Epithelial cell of esophagus (primary cell): ENCODE measurements at regions not wholly inside any gene's neighbourhood (a gene's known extent, or its start where the extent isn't known, plus 50 kb on each side); places are given as distances from the start of the nearest gene placed in this dataset.

Source experiments
- DNase-seq: peaks from one replicate; pipeline ENCODE4 v3.0.0; 2010; ENCODE audit warnings: low read depth
- H3K4me3 ChIP-seq: 2 replicates; pipeline ENCODE4 v1.5.1; 2011; ENCODE audit warnings: mild to moderate bottlenecking, low read length, control low read depth
- CTCF ChIP-seq: IDR thresholded peaks from 2 replicates; pipeline ENCODE4 v1.5.1; 2011; ENCODE audit warnings: low read depth, mild to moderate bottlenecking, low read length, control low read depth, inconsistent platforms; ENCODE audit not compliant: insufficient read depth; ENCODE audit errors: missing control alignments

DNA sequence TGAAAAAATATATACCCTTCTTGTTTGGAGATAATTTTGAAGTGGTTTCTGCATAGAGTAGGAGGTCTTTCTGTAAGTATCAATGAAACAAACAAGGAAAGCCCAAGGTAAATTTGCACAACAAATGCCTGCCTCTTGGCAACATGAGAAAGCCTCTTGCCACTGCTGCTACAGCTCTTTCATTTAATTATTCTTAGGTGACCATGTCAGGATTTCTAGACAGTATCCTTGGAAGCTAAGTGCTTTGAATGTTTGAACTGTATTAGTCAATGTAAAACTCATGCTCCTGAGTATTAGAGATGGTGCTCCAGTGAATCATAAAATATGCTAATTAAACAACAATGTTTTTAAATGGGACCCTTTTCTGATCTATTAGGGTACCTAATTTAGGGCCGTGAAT lies 81.2 kb upstream of the ITGB1 start:
- DNase-seq: no peak
- TF ChIP-seq CTCF: no peak

DNA sequence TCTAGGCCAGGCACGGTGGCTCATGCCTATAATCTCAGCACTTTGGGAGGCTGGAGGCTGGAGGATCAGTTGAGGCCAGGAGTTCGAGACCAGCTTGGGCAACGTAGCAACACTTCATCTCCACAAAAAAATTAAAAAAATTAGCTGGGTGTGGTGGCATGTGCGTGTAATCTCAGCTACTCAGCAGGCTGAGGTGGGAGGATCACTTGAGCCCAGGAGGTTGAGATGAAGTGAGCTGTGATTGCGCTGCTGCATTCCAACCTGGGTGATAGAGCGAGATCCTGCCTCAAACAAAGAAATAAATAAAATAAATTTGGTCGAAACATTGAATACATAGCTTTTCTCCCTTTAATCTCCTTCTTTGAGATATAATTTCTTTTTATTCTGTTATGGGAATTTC lies 80.6 kb upstream of the ITGB1 start:
- no peak overlapping the region for H3K4me3 ChIP-seq
- TF ChIP-seq CTCF: no peak
- DNase-seq: no peak

More for the DNA sequence above, 81.2 kb upstream of the ITGB1 start:
- H3K4me3 ChIP-seq: no peak overlapping the region

- no peak overlapping the region for H3K4me3 ChIP-seq
- no peak for TF ChIP-seq CTCF
- DNase-seq: no peak
Observed at GRCh38 chr10:33037726-33038125, 79.7 kb upstream of the ITGB1 start.

DNA sequence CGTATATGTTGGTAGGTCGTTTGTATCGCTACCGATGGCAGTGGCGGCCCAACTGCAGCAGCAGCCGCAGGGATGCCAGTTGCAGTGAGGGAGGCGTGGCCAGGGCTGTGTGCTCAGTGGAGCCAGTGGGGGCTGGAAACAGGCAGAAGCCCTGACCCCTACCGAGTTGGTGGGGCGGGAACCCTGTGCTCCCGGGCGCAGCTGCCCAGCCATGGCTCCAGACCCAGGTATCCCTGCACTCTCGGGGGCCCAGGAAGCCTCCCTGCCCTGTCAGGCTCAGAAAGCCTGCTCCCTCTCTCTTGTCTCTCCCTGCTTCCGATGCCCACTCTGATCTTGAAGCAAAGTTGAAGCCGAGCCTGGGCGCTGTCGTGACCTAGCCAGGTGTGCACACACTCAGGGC lies 78.6 kb upstream of the ITGB1 start:
- no peak overlapping the region for H3K4me3 ChIP-seq
- no peak for TF ChIP-seq CTCF
- no peak for DNase-seq

GRCh38 chr10:33035411-33035810 lies 77.4 kb upstream of the ITGB1 start:
- TF ChIP-seq CTCF: no peak
- H3K4me3 ChIP-seq: no peak overlapping the region
- no peak for DNase-seq

- no peak overlapping the region for H3K4me3 ChIP-seq
- no peak for DNase-seq
- TF ChIP-seq CTCF: no peak
Observed at GRCh38 chr10:33034931-33035330, 76.9 kb upstream of the ITGB1 start.

DNA sequence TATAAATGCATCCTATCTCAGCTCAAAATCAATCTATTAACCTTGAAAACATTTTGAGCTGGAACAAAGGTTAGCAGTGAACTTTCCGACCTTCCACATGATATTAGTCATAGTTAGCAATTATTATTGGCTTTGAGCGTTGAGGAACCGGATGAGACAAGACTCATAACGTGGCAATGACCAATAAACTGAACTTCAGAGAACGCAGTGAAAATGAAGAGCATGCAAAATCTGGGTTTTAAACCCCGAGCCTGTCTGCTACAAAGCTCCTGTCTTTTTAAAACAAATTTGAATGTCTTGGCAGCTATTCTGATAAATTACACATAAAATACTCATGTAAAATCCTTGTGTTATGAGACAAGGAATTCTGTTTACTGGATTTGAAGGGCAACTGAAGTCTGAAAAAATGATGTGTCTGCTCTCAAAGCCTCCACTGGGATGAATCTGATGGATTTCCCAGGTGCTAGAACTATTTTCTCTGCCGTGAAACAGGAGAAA lies 74.7 kb upstream of the ITGB1 start:
- TF ChIP-seq CTCF: no peak
- no peak overlapping the region for H3K4me3 ChIP-seq
- peak; percentile 69 for DNase-seq
